ENCODE measurements at regions not wholly inside any gene's neighbourhood (a gene's known extent, or its start where the extent isn't known, plus 50 kb on each side); places are given as distances from the start of the nearest gene placed in this dataset.
"Not testable (repeated sequence)": the region's sequence is repeated elsewhere in the genome, so short reads cannot be mapped to it uniquely, and the experiment has no call there.

- TF ChIP-seq ATF3 (IDR thresholded peaks at IDR 0.05); MAX (IDR thresholded peaks at IDR 0.05); CTCF (IDR thresholded peaks at IDR 0.05 in 2 of 3, conservative IDR thresholded peaks at IDR 0.05 in 1 of 3; ENCODE audit: borderline replicate concordance in 1 of 3, insufficient read depth in 1 of 3, low read depth in 2 of 3, low read length in 2 of 3); POLR2AphosphoS5 (IDR thresholded peaks at IDR 0.05; ENCODE audit: low read depth, low read length); ZNF274 (IDR thresholded peaks at IDR 0.05; ENCODE audit: low read depth, low read length); POLR2A (IDR thresholded peaks at IDR 0.05; ENCODE audit: borderline replicate concordance, extremely low read depth, insufficient read depth, insufficient read length); EZH2phosphoT487 (IDR thresholded peaks at IDR 0.05; ENCODE audit: borderline replicate concordance); EGR1 (IDR thresholded peaks at IDR 0.05; ENCODE audit: low read depth); CEBPB (IDR thresholded peaks at IDR 0.05; ENCODE audit: low read depth): not testable (repeated sequence)
These were observed 80.4 kb downstream of the OR4M2 start for GRCh38 chr15:22160741-22161140.
